OCI-LY7 (cell line): ENCODE measurements at regions not wholly inside any gene's neighbourhood (a gene's known extent, or its start where the extent isn't known, plus 50 kb on each side); places are given as distances from the start of the nearest gene placed in this dataset.
"Not testable (repeated sequence)": the region's sequence is repeated elsewhere in the genome, so short reads cannot be mapped to it uniquely, and the experiment has no call there.

ENCODE experiments used
- BruUV-seq: library from RNA; stranded (reverse); fragments of 400-500 nt; replicated peaks from 2 replicates; lab custom pipeline; 2021; lab: Mats Ljungman, UMichigan
- CTCF ChIA-PET: fragments of 300-600 bp; sonication (Branson Sonifier 250); formaldehyde crosslinking; loops from one replicate; lab custom pipeline; 2022; ENCODE audit warnings: antibody characterized with exemption; ENCODE audit not compliant: unreplicated experiment; lab: Charles Lee
- POLR2A ChIA-PET: fragments of 300-600 bp; sonication (Branson Sonifier 250); formaldehyde crosslinking; loops from one replicate; lab custom pipeline; 2022; ENCODE audit warnings: antibody characterized with exemption; lab: Charles Lee
- DNase-seq: peaks from one replicate; pipeline ENCODE4 v3.0.0-alpha.2; 2015; ENCODE audit warnings: low spot score
- H2AFZ ChIP-seq: fragments of 200-600 bp; sonication (generic), shearing (Covaris generic); 2 replicates; pipeline ENCODE4 v1.6.1; 2014; ENCODE audit warnings: mild to moderate bottlenecking, antibody characterized with exemption, low read length, moderate library complexity
- H3K27ac ChIP-seq: fragments of 200-600 bp; sonication (generic); 2 replicates; pipeline ENCODE4 v1.5.1; 2014; ENCODE audit warnings: mixed run types, low read depth, mild to moderate bottlenecking, moderate library complexity, low read length, inconsistent platforms; ENCODE audit not compliant: poor library complexity, severe bottlenecking
- H3K36me3 ChIP-seq: fragments of 200-600 bp; sonication (generic); 2 replicates; pipeline ENCODE4 v1.6.1; 2014; ENCODE audit warnings: mild to moderate bottlenecking, antibody characterized with exemption, low read length, moderate library complexity, mixed read lengths; ENCODE audit not compliant: insufficient read depth
- H3K4me1 ChIP-seq: fragments of 200-600 bp; sonication (generic); 2 replicates; pipeline ENCODE4 v1.5.1; 2014; ENCODE audit warnings: mild to moderate bottlenecking, low read length; ENCODE audit not compliant: insufficient read depth, poor library complexity, severe bottlenecking
- H3K4me2 ChIP-seq: fragments of 200-600 bp; sonication (generic); 2 replicates; pipeline ENCODE4 v1.6.1; 2014; ENCODE audit warnings: mild to moderate bottlenecking, low read length
- H3K4me3 ChIP-seq: fragments of 200-600 bp; sonication (generic); 2 replicates; pipeline ENCODE4 v1.5.1; 2014; ENCODE audit warnings: mild to moderate bottlenecking, low read depth, low read length; ENCODE audit not compliant: poor library complexity, severe bottlenecking
- H3K79me2 ChIP-seq: fragments of 200-600 bp; sonication (generic); 2 replicates; pipeline ENCODE4 v1.6.1; 2016; ENCODE audit warnings: low read depth, mild to moderate bottlenecking, low read length, moderate library complexity, mixed read lengths; ENCODE audit not compliant: insufficient read depth
- H3K9me2 ChIP-seq: fragments of 200-600 bp; sonication (generic); 2 replicates; pipeline ENCODE4 v1.6.1; 2016; ENCODE audit warnings: mild to moderate bottlenecking, low read length, mixed read lengths; ENCODE audit not compliant: insufficient read depth
- H3K9me3 ChIP-seq: fragments of 200-600 bp; sonication (generic); 2 replicates; pipeline ENCODE4 v1.6.1; 2014; ENCODE audit warnings: mild to moderate bottlenecking, mixed run types, low read length, mixed read lengths
- H4K20me1 ChIP-seq: fragments of 200-600 bp; sonication (generic); 2 replicates; pipeline ENCODE4 v1.6.1; 2014; ENCODE audit warnings: mild to moderate bottlenecking, antibody characterized with exemption, low read length, moderate library complexity, mixed read lengths; ENCODE audit not compliant: insufficient read depth
- CTCF ChIP-seq: fragments of 200-600 bp; sonication (generic); conservative IDR thresholded peaks from 2 replicates; pipeline ENCODE4 v1.5.1; 2014; ENCODE audit warnings: mild to moderate bottlenecking, antibody characterized with exemption, low read length, moderate library complexity, mixed read lengths
- EZH2phosphoT487 ChIP-seq: fragments of 200-600 bp; sonication (generic); IDR thresholded peaks from 2 replicates; pipeline ENCODE4 v1.6.1; 2018; ENCODE audit warnings: low read depth, borderline replicate concordance, mild to moderate bottlenecking, mixed run types, antibody characterized with exemption, low read length, moderate library complexity, mixed read lengths
- intact Hi-C: fragments of 100-400 bp; cut with micrococcal nuclease; formaldehyde crosslinking; loops from one replicate; pipeline ENCODE4 v1.10.0; 2022; ENCODE audit not compliant: unreplicated experiment

- DNase-seq = no peak
- no peaks in the 10 kb centered on the region for H3K9me3 ChIP-seq
- no peaks in the 10 kb centered on the region for H4K20me1 ChIP-seq
- no peak for TF ChIP-seq CTCF
- TF ChIP-seq EZH2phosphoT487 = no peak
- no peak overlapping the region for H2AFZ ChIP-seq
- H3K9me2 ChIP-seq = no peaks in the 10 kb centered on the region
- no TSS peak for BruUV-seq
- H3K79me2 ChIP-seq = no peaks in the 10 kb centered on the region
- no peaks in the 10 kb centered on the region for H3K36me3 ChIP-seq
- no peaks in the 10 kb centered on the region for H3K4me1 ChIP-seq
- intact Hi-C loops = no loop called here
- H3K27ac ChIP-seq = no peak overlapping the region
- no peak overlapping the region for H3K4me3 ChIP-seq
- no peak overlapping the region for H3K4me2 ChIP-seq
- ChIA-PET CTCF (no interaction called here), POLR2A (interaction anchor here (0.7 to 1.1 kb wide), 2 partner anchors 12 to 272 kb away, joined by 3 to 5 read pairs; no protein-coding TSS in a partner anchor)
These were observed 933.4 kb downstream of the KCNJ2 start for GRCh38 chr17:71102777-71103176.

DNA sequence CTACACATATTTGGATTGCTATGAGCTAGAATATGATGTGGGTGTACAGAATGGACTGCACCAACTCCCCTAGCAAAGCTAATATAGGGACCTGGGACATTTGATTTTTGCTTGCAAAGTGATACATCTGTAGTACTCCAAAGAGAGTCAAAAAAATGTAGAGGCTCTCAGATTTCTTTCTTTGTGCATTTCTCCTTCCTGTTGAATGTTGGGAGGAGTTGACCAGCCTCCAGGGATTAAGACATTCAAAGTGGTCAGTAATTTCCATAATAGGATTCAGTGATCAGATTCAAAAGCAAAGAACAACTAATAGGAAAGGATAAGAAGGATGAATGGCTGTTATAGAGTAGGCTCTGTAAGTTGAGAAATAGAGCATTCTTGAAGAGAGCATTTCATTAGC lies 934.9 kb downstream of the KCNJ2 start:
- H3K79me2 ChIP-seq = no peaks in the 10 kb centered on the region

DNA sequence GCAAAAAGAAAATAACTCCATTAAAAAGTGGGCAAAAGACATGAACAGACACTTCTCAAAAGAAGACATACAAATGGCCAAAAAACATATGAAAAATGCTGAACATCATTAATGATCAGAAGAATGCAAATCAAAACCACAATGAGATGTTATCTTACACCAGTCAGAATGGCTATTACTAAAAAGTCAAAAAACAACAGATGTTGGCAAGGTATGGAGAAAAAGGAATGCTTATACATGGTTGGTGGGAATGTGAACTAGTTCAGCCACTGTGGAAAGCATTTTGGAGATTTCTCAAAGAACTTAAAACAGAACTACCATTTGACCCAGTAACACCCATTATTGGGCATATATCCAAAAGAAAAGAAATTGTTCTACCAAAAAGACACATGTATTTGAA lies 936.7 kb downstream of the KCNJ2 start:
- H3K4me3 ChIP-seq, DNase-seq, H3K27ac ChIP-seq, intact Hi-C loops, H3K79me2 ChIP-seq, H3K4me1 ChIP-seq, CTCF ChIA-PET, H4K20me1 ChIP-seq, H3K36me3 ChIP-seq, H3K4me2 ChIP-seq, H3K9me3 ChIP-seq, BruUV-seq, H3K9me2 ChIP-seq, H2AFZ ChIP-seq: not testable (repeated sequence)
- POLR2A ChIA-PET = interaction anchor here (0.6 kb wide), 1 partner anchor 22 kb away, joined by 3 read pairs; no protein-coding TSS in a partner anchor

More for the DNA sequence above, 934.9 kb downstream of the KCNJ2 start:
- H3K9me2 ChIP-seq = no peaks in the 10 kb centered on the region
- no peak overlapping the region for H3K4me2 ChIP-seq
- no peaks in the 10 kb centered on the region for H3K4me1 ChIP-seq
- BruUV-seq = no TSS peak
- no peak overlapping the region for H2AFZ ChIP-seq
- TF ChIP-seq CTCF = no peak
- no peak for TF ChIP-seq EZH2phosphoT487
- no peak overlapping the region for H3K27ac ChIP-seq
- no peaks in the 10 kb centered on the region for H3K36me3 ChIP-seq
- no peaks in the 10 kb centered on the region for H4K20me1 ChIP-seq
- no peak overlapping the region for H3K4me3 ChIP-seq
- POLR2A ChIA-PET = no interaction called here
- CTCF ChIA-PET = no interaction called here
- H3K9me3 ChIP-seq = no peaks in the 10 kb centered on the region
- DNase-seq = no peak
- intact Hi-C loops = no loop called here
